ENCODE measurements at regions not wholly inside any gene's neighbourhood (a gene's known extent, or its start where the extent isn't known, plus 50 kb on each side); places are given as distances from the start of the nearest gene placed in this dataset.

- Histone ChIP-seq H3K27ac (no peak overlapping the region), H3K9me3 (no peaks in the 10 kb centered on the region), H3K27me3 (no peaks in the 10 kb centered on the region), H3K36me3 (no peaks in the 10 kb centered on the region), H3K4me1 (peaks cover 0 to 6% of the 10 kb centered on the region in 2 donors), H3K4me3 (no peak overlapping the region)
- ATAC-seq (peak; percentile 78), DNase-seq (no peak)
- no peak for TF ChIP-seq CTCF (IDR thresholded peaks at IDR 0.05)
- intact Hi-C loops (cut with DNase I), result no loop called here
Observed at GRCh38 chr12:107492393-107493134, 193.0 kb upstream of the PWP1 start.

DNA sequence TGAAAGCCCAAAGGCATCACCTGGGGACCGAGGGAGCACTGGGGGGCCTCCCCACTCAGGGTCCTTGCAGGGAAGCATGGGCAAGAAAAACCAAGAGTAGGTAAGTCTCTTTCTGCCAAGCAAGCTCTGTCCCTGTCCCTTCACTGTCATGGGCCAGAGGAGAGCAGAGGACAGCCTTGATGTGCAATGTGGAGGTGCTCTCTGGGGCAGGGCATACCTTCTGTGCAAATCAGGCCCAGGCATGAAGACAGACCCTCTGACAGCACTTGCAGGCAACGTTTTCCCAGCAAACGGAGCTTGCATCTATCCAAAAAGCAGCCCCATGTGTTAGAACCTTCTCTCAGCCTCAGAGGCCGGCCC is 192.5 kb upstream of the PWP1 start:
- intact Hi-C loops (cut with DNase I), result no loop called here
- TF ChIP-seq CTCF (IDR thresholded peaks at IDR 0.05), result no peak
- ATAC-seq (no peak), DNase-seq (no peak)
- H3K27ac ChIP-seq, result no peak overlapping the region
- no peaks in the 10 kb centered on the region for H3K27me3 ChIP-seq
- no peaks in the 10 kb centered on the region for H3K36me3 ChIP-seq
- peaks cover 0 to 6% of the 10 kb centered on the region in 2 donors for H3K4me1 ChIP-seq
- no peaks in the 10 kb centered on the region for H3K9me3 ChIP-seq
- H3K4me3 ChIP-seq, result no peak overlapping the region

- ATAC-seq (no peak), DNase-seq (no peak)
- no peaks in the 10 kb centered on the region for H3K36me3 ChIP-seq
- H3K27ac ChIP-seq, result no peak overlapping the region
- no peaks in the 10 kb centered on the region for H3K27me3 ChIP-seq
- no peak for TF ChIP-seq CTCF (IDR thresholded peaks at IDR 0.05)
- H3K4me3 ChIP-seq, result no peak overlapping the region
- intact Hi-C loops (cut with DNase I), result no loop called here
- H3K4me1 ChIP-seq, result peaks cover 0 to 6% of the 10 kb centered on the region in 2 donors
- no peaks in the 10 kb centered on the region for H3K9me3 ChIP-seq
Observed at GRCh38 chr12:107493666-107494065, 191.9 kb upstream of the PWP1 start.

- DNase-seq, result no peak
- H3K4me3 ChIP-seq, result no peak overlapping the region
- intact Hi-C loops (cut with DNase I), result no loop called here
Observed at GRCh38 chr12:107494331-107494730, 191.3 kb upstream of the PWP1 start.

GRCh38 chr12:107495604-107496003 is 190.0 kb upstream of the PWP1 start:
- TF ChIP-seq CTCF (IDR thresholded peaks at IDR 0.05), result no peak
- ATAC-seq (no peak), DNase-seq (no peak)
- Histone ChIP-seq H3K4me3 (no peak overlapping the region), H3K27me3 (no peaks in the 10 kb centered on the region), H3K4me1 (peaks cover 0 to 6% of the 10 kb centered on the region in 2 donors), H3K9me3 (no peaks in the 10 kb centered on the region), H3K36me3 (no peaks in the 10 kb centered on the region), H3K27ac (no peak overlapping the region)
- intact Hi-C loops (cut with DNase I), result no loop called here

More at GRCh38 chr12:107494331-107494730, 191.3 kb upstream of the PWP1 start:
- no peak for ATAC-seq
- Histone ChIP-seq H3K4me1 (peaks cover 0 to 6% of the 10 kb centered on the region in 2 donors), H3K27ac (no peak overlapping the region), H3K9me3 (no peaks in the 10 kb centered on the region), H3K27me3 (no peaks in the 10 kb centered on the region), H3K36me3 (no peaks in the 10 kb centered on the region)
- TF ChIP-seq CTCF (IDR thresholded peaks at IDR 0.05), result no peak

Measured in left lung (tissue), 4 donors.